Stimulated activated CD8-positive, alpha-beta memory T cell treated with anti-CD3 and anti-CD28 coated beads, Interleukin-4, amount 100 ng/mL, for 4 hours (primary cell): ENCODE measurements at regions not wholly inside any gene's neighbourhood (a gene's known extent, or its start where the extent isn't known, plus 50 kb on each side); places are given as distances from the start of the nearest gene placed in this dataset.

Source experiments
- DNase-seq, 2 donors: peaks; one replicate each; pipeline ENCODE4 v3.0.0-alpha.2; 2020; ENCODE audit warnings: low read depth in 2 of 2, low spot score in 1 of 2

GRCh38 chr11:26227883-26228502, 103.9 kb upstream of the ANO3 start:
- no peak for DNase-seq

- DNase-seq: no peak
Observed at GRCh38 chr11:26228778-26229177, 103.2 kb upstream of the ANO3 start.

GRCh38 chr11:26229257-26229656, 102.7 kb upstream of the ANO3 start:
- DNase-seq: no peak

DNA sequence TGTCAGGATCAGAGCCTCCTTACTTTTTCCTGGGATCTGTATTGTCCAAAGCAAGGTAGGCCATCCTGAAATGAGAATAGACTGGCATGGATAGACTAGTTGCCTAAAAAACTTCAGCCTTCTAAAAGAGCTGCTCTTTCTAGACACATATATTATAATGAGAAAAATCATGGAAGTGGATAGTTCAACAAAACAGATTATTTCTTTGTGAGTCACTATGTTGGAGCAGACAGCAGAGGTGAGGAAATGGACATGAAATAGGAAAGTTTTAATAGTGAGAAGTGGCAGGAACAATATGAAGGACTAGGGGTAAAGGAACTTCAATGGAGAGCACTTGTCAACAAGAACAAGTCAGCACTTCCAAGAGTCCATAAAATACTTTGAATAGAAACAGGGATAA, 101.9 kb upstream of the ANO3 start:
- DNase-seq: no peak

DNA sequence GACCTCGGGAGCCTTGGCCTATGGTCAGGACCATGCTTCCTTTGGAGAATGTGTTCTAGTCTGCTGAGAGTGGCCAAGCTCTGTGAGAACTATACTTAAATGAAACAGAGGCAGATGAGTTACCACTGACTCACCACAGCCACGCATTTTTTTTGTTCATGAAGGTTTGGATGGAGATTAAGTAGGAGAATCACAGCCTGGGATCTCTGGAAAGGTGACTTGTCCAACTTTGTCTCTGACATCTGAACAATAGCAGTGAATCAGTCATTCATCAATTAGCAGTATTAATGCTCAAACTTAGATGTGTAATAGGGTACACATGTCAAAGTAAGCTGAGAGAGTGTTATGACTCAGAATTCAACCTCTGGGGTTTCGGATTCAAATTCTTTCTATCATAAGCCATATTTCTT, 100.7 kb upstream of the ANO3 start:
- DNase-seq: no peak

DNA sequence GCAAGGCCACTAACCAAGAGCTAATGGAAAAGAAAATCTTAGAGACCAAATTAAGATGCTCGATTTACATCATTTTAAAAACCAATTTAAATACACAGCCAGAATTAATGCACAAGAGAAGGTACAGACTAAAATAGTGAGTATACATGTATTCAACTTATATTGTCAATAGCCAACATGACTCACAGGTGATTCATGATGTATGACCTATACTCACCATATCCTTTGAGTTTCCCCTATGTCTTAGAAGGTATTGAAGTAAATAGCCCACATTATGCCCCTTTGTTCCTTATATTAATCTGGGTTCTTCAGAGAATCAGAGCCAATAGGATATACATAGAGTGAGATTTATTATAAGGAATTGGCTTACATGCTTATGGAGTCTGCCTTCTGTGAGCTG, 97.5 kb upstream of the ANO3 start:
- DNase-seq: no peak

GRCh38 chr11:26243426-26243825, 88.5 kb upstream of the ANO3 start:
- no peak for DNase-seq

DNA sequence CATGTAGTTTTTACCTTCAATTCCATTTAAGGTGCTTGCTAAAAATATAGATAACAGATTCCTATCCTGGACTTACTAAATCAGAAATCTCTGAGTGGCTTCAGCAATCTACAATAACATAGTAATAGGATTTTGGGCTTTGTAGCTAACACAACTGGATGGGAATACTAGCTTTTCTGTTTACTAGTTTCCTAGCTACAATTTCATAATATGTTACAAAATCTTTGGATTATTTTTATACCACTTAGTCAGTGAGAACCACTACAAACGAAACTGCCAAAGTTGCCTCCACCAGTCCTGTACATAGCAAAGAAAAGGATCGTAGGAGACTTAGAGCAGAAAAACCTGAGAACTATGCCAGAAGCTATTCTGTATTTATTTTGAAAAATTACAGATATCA, 87.7 kb upstream of the ANO3 start:
- no peak for DNase-seq

DNA sequence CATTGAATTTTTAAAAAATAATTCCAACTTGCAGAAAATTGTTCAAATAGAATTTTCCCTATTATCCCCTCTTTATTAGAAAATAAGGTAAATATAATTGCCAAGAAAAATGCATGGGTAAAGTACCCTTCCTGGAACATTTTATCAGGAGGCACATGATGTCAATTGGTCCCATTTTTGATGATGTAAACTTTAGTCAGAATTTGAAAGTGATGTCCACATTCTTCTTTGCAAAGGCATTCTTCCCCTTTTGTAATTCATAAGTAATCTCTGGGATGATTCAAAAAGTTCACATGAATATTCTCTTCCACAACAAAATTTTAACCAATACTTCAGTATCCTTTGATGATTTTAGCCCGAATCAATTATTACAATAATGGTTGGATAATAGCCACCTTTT, 86.9 kb upstream of the ANO3 start:
- DNase-seq: no peak

DNA sequence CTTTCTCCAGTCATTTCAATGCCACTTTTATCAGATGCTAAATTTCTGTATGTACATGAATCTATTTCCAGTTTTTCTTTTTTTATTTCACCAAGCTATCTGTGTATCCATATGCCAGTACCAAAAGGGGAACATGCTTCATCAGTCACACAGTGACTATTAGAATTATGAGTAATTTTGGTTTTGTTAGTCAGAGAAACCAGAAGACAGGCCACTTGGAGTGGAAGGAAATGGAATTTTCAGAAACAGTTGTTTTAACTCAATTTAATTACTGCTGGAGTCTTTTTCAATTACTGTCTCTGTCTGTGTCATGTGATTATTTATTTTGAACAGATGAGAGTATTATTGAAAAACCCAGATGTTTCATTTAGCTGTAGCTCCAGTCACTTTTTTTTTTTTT, 84.6 kb upstream of the ANO3 start:
- DNase-seq: no peak

GRCh38 chr11:26248661-26249060, 83.3 kb upstream of the ANO3 start:
- no peak for DNase-seq

GRCh38 chr11:26254378-26254777, 77.6 kb upstream of the ANO3 start:
- no peak for DNase-seq

DNA sequence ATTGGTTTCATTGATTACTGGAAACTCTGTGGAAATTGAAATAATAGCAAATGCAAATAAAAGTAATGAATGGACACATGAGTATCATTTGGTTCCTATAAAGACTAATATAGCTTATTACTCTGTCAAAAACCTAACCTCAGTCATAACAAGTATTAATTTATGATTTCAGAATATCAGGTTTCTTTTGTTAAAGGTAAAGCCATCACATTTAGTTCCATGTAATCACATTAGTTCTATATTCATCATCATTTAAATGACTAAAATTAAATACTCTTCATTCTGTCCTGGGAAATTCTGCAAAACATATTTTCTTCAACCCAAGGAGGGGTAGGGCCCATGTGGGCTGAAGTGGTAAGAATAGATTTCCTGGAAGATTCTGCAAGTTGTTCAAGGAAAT, 68.2 kb upstream of the ANO3 start:
- no peak for DNase-seq

DNA sequence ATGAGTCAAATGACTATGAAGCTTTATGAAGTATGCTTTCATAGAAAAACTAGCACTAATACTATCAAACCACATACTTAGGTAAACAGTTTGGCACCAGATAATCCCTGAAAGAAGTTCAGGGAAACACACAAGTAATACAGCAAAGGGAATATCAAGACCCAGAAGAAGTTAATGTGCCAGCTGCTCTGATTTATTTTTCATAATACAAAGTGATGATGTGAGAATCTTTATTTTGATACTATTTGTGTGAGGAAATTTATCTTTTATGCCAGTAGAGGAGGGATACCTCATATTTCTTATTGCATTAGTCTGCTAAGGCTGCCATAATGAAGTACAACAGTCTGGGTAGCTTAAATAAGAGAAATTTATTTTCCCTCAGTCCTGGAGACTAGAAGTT, 67.7 kb upstream of the ANO3 start:
- DNase-seq: no peak

DNA sequence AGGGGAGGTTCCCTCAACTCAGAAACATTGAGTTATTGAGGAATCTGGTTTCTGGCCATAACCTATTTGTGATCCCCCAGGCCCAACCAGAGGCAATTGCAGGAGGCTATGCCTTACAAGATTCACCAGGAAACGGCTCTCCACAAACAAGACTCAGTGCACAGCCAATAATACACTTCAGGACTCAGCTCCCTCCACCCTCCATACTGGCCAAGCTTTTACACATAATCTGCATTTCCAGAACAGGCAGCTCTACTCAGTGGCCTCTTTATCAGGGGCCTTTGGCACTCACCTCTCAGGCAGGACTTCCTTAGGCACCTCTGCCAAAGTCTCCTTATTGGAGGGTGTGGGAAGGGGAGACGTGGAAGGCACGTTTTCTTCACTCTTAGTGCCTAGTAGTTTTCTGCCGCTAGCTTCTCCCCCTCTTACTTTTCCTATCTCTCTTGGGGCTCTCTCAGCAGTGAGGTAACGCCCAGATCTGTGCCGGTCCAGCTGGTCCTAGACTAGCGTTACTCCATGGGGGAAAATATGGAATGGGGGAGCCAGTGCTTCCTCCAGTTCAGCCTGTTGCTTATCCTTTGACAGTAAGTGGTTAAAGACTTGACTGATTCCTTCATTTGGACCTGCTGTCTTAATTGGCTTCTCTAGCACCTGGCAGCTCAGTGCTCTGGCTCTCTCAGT, 62.8 kb upstream of the ANO3 start:
- DNase-seq: no peak

- DNase-seq: no peak
Observed at GRCh38 chr11:26271666-26272065, 60.3 kb upstream of the ANO3 start.

- peak in 1 of 2 donors; percentile 7 for DNase-seq
Observed at GRCh38 chr11:26276798-26277424, 55.0 kb upstream of the ANO3 start.

DNA sequence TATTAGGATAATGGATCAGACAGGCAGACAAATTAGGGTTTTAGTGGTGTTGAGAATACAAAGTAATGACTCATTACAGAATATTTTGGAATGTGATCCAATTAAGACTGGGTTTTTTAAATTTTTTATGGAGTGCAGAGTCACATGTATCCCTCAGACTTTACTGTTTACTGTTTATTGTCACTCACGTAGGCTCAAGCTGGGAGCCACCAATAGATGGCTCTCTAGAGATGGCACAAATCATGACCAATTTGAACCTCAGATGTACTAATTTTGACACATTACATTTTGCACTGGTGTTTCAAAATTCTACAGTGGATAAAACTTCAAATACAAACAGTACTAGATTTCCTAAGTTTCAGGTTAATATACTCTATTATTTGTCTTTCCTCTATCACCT, 53.6 kb upstream of the ANO3 start:
- no peak for DNase-seq
